ENCODE measurements at regions not wholly inside any gene's neighbourhood (a gene's known extent, or its start where the extent isn't known, plus 50 kb on each side); places are given as distances from the start of the nearest gene placed in this dataset.

GRCh38 chr20:40738976-40739375 is 49.9 kb upstream of the MAFB start:
- no peak for ATAC-seq

DNA sequence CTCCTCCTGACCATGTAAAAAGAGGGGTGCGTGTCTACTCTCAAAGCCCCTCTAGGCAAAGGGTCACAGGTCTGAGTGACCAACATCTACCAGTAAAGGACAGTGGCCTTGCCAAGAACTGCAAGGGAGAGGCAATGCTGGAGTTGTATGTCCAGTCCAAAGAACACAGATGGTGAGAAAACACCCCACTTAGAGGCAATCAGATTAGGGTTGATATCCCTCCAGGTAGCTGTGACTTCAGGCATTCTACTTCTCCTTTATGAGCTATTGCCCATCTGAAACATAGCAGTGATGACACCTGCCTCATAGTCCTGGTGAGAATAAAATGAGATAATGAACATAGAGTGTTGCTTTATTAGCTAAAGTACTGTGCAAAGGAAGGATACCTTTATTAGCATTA is 50.8 kb upstream of the MAFB start:
- no peak for ATAC-seq

DNA sequence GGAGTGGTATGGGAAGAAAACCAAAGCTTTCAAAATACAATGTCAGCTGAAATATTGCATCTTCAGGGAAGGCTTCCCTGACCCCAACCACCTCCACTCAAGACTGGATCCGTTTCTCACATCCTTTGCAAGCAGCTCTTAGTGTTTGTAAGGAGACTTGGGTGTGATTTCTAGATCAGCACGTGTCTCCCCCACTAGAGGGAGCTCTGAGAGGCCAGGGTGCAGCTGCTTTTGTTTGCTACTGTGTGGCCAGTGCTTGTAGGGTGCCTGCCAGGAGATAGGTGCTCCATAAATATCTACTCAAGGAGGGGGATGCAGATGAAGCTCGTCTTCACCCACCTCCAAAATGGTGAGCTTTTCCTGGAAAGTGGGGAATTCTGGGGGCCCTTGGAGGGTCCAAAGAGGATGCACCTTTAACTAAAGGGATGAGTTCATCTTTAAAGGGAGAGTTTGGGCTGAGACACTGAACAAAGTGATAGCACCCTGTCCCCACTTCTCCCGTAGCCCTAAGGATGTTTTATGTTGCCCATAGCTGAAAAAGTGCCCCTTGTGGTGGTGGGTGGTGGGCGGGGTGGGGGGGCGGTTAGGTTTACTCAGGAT is 52.6 kb upstream of the MAFB start:
- peak; percentile 66 for ATAC-seq

DNA sequence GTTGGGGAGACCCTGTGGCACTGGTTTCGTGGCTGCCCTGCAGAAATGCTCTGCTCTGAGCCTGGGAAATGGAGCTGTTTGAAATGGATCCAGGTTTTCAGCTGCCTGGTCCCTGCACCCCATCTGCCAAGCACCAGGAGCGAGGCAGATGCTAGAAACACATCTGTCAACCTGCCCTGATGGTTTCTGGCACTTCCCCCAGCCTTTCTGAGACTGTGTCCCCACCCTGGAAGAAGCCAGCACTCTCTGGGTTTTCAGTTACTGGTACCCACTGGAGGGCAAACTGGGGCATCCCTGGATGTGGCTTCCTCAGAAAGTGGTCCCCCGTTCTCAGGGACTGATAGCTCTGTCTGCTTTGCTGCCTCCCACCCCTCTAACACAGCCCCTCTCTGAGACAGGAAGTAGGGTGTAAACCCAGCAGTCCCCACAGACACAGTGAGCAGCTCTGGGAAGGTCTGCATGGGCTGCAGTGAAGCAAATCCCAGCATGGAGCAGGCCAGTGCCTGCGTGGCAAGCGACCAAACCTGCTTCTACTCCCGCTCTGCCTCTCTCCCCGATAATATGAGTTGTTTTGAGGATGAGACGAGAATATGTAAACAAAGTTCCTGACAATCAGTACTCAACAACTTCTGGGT is 54.2 kb upstream of the MAFB start:
- ATAC-seq, result no peak

DNA sequence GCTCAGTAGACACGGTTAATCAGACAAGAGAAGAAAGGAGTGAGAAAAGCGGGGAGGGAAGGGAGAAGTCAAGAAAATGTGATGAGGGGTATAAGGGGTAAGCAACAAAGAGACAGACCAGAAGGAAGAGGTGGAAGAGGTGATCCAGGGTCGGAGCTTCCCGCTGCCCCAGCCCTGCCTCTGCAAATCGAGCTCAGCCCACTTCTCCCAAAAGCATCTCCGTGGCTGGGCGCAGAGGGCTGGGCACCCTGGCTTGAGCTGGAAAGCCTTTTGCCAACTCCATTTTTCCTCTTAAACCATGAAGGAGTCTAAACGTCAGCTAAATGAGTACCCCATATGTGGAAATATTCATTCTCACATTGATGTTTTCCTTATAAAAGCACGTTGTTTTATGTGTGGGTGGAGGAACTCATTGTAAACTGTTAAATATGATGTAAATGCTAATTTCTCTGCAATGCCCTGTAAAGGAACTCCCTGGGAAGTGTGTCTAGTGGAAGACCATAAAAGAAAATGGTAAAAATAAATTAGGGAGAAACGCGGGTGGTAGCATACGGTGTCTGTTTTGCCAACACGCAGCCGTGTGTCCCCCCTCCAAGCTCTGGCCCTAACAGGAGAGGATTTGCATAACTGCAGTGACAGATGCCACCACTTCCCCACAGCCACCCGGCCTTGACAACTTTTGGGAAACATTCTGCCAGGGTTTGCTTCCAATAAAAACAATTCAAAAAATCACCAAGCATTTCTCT is 55.2 kb upstream of the MAFB start:
- ATAC-seq, result no peak

- no peak for ATAC-seq
These were observed 55.8 kb upstream of the MAFB start for GRCh38 chr20:40744818-40745175.

GRCh38 chr20:40746251-40746650 is 57.2 kb upstream of the MAFB start:
- ATAC-seq, result no peak

DNA sequence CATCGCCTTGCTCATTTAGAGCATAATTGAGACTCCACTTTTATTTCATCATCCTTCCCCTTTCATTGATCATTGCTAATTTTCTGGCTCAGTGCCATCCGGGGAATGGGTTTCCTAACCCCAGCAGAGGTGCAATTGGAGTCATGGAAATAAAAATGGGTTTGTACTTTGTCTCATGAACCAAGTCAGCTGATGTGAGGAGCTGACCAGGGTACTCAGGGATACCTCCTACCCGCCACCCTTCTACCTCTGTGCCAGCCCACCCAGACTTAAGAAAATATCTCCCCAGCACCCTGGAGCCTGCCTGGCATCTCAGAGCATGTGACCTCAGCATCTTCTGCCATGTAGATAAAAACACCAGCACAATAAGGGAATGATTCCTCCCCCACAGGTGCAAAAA is 59.1 kb upstream of the MAFB start:
- no peak for ATAC-seq

DNA sequence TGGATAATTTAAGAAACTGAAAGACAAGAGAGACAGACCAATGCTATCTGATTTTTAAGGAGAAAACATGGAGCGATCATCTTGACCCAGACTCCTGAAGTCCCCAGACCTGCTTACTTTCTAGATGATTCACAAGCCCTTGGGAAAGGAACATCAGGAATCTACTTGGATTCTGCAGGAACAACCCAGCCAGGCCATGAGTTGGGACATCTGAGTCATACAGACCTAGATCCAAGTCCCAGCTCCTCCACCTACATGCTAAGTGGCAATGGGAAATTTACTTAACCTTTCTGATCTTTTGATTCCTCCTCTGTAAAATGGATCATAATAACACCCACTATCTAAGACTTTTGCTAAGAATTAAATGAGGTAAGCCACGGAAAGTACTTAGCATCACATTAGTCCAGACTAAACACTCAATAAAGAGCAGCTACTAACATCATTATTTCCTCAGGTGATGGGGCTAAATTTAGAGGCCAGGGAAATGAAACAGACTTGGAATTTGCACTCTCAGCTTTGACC is 61.0 kb upstream of the MAFB start:
- ATAC-seq, result no peak

- no peak for ATAC-seq
These were observed 61.6 kb upstream of the MAFB start for GRCh38 chr20:40750541-40751035.

- ATAC-seq, result no peak
These were observed 64.4 kb upstream of the MAFB start for GRCh38 chr20:40753472-40753871.

GRCh38 chr20:40754339-40754943 is 65.4 kb upstream of the MAFB start:
- no peak for ATAC-seq

DNA sequence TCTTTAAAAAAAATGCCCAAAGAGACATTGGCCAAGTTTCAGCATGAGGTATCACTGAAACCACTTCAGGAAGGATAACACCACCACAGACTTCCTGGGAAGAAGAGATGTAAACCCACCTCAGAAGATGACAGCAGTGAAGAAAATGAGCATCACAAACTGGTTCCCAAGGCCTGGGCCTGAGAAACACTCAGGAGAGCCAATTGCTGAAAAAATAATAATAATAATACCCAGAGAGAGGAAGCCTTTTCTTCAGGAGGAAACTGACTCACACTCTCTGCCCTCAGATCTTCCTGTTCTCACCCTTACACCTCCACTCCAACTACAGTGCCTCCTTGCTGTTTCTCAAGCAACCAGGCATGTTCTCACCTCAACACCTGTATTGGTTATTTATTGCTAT is 68.1 kb upstream of the MAFB start:
- ATAC-seq, result no peak

- no peak for ATAC-seq
These were observed 69.8 kb upstream of the MAFB start for GRCh38 chr20:40758790-40759189.

DNA sequence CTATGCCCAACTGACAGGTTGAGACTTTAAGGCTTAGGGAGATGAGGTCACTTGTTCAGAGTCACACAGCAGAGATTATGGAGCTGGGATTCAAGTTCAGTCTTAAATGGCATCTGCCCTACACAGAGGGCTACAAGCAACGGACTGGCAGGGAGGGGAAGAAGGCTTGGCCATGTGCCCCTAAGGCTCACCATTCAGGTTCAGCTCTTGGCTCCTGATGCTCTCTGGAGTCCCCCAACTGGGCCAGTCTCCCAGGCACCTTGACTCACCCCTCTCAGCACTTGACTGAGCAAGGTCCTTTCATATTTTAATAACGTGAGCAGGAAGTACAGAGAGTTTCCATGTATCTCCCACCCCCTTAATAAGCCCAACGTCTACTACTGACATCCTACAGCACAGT is 71.4 kb upstream of the MAFB start:
- peak; percentile 37 for ATAC-seq

GRCh38 chr20:40763646-40764295 is 74.7 kb upstream of the MAFB start:
- no peak for ATAC-seq

- no peak for ATAC-seq
These were observed 76.9 kb upstream of the MAFB start for GRCh38 chr20:40765814-40766480.

DNA sequence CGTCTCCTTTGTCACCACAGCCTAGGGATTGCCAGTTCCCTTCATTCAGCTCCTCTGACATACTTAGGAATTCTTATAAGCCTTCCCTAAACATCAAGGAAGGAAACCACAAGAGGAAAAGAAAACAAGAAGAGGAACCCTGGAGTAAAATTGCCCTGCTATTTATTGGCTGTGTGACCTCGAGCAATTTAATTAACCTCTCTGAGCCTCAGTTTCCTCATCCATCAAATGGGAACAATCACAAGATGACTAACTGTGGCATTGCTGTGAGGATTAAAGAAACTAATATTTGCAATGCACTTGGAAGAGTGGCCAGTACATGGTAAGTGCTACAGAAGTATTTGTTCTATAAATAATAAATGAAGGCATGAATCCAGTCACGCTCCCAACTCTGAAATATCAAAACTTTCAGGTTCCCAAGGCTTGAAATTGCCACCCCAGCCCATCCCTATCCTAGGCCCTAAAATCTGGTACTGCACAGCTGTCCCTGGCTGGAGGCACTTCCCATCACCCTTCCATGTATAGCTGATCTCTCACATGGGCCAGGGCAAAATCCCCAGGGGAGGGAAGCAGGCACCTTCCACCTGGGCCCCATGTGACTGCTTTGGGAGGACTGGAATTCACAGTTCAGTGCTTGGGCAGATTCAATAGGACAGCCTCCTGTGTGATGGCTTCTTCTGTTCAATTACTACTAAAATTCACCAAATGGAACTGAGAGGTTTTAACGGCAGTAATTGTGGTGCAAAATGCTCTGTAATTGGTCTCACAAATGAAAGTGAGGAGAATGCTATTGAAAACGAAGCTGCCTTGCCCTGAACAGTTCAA is 78.0 kb upstream of the MAFB start:
- ATAC-seq, result no peak

DNA sequence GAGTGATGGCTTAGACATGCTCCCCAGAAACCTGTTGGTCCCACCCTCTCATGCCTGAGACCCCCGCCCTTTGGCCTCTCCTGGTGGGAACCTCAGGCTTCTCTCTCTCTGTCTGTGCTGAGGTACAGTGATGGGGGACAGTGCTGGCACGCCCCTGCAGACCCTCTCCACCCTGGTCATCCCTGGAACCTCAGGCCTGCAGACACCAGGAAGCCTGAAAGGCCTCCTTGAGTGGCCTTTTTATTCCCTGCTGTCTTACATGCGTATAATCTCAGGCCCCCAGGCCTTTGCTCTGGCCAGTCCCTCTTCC is 78.5 kb upstream of the MAFB start:
- no peak for ATAC-seq

GRCh38 chr20:40768105-40768504 is 79.1 kb upstream of the MAFB start:
- ATAC-seq, result no peak

DNA sequence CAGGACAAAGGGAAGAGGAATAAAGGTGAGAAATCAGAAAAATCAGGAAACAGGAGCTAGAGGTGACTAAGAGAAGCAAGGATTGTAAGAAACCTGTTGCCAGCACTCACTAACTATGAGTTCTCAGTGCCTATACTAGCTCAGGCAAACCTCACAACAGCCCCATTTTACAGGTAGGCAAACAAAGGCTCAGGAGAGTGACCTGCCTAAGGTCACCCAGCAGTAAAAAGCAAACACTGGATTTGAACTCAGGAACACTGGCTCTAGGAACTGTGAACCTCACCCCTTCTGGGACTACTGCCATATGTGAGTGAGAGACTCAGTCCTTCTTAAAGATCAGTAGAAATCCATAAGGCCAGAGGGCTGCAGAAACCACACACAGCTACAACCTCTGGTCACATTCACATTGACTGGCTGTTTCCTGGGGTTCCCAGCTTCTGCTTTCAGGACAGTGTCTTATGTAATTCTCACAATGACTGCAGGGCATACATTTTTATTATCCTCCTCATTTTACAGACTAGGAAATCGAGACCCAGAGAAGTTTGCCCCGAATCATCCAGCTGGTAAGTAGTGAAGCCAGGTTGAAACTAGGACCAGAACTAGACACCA is 80.7 kb upstream of the MAFB start:
- no peak for ATAC-seq
